Lower leg skin (tissue), 4 donors: ENCODE measurements at regions not wholly inside any gene's neighbourhood (a gene's known extent, or its start where the extent isn't known, plus 50 kb on each side); places are given as distances from the start of the nearest gene placed in this dataset.

Experiments used
- DNase-seq, 2 donors: peaks; one replicate each; pipeline ENCODE4 v3.0.0-alpha.2; 2019; ENCODE audit warnings: low spot score in 2 of 2
- H3K4me3 ChIP-seq: fragments of 200-600 bp; sonication (generic); 2 replicates; pipeline ENCODE4 v1.5.1; 2017; ENCODE audit warnings: mild to moderate bottlenecking, low read depth; ENCODE audit not compliant: poor library complexity, severe bottlenecking
- POLR2A ChIP-seq, 2 donors: fragments of 450-650 bp; IDR thresholded peaks; one replicate each; pipeline ENCODE4 v1.6.1; 2016 to 2017; ENCODE audit warnings: antibody characterized with exemption in 2 of 2, mild to moderate bottlenecking in 1 of 2, moderate library complexity in 1 of 2
- WGBS, 2 donors: methylation state at CpG; one replicate each; pipeline ENCODE4 v1.1.5; 2018; 5-methylcytosine and 5-hydroxymethylcytosine counted together
- intact Hi-C: fragments of 100-400 bp; cut with DNase I; formaldehyde crosslinking; loops from one replicate; pipeline ENCODE4 v1.15.0; 2023; ENCODE audit warnings: low total_unique reads
- TF ChIP-seq, protein P1 (sequence below), 3 donors: fragments of 450-650 bp; IDR thresholded peaks; one replicate each; pipeline ENCODE4 v1.5.1; 2016; ENCODE audit warnings: antibody characterized with exemption in 3 of 3, mild to moderate bottlenecking in 3 of 3, moderate library complexity in 2 of 3

DNA sequence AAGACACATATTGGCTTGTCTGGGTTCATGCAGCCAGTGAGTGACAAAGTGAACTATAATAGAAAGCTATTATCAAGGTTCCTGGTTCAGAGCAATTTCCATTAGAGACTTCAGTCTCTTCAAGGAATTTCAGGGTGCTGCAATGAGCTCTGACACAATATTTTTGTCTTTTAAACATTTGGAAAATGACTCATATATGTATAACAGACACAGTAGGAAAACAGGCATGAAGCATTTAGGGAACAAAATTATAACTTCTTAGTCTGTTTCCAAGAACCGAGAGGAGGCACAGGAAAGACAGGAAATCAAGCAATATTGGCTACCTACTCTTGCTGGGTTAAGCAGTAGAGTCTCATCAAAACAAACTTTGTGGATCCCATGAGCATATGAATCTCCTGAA is 170.4 kb downstream of the PTPRC start:
- WGBS, 2 donors, result 60 to 66% methylated on average over 1 of the region's 1 CpG
- intact Hi-C loops, result no loop called here
- DNase-seq, result no peak
- TF ChIP-seq, protein P1, sequence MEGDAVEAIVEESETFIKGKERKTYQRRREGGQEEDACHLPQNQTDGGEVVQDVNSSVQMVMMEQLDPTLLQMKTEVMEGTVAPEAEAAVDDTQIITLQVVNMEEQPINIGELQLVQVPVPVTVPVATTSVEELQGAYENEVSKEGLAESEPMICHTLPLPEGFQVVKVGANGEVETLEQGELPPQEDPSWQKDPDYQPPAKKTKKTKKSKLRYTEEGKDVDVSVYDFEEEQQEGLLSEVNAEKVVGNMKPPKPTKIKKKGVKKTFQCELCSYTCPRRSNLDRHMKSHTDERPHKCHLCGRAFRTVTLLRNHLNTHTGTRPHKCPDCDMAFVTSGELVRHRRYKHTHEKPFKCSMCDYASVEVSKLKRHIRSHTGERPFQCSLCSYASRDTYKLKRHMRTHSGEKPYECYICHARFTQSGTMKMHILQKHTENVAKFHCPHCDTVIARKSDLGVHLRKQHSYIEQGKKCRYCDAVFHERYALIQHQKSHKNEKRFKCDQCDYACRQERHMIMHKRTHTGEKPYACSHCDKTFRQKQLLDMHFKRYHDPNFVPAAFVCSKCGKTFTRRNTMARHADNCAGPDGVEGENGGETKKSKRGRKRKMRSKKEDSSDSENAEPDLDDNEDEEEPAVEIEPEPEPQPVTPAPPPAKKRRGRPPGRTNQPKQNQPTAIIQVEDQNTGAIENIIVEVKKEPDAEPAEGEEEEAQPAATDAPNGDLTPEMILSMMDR (IDR thresholded peaks at IDR 0.05), result no peak
- TF ChIP-seq POLR2A (IDR thresholded peaks at IDR 0.05), result no peak
- no peak overlapping the region for H3K4me3 ChIP-seq

GRCh38 chr1:198811449-198811848 is 172.6 kb downstream of the PTPRC start:
- DNase-seq, result no peak
- intact Hi-C loops, result no loop called here

GRCh38 chr1:198823626-198824025 is 184.8 kb downstream of the PTPRC start:
- intact Hi-C loops, result no loop called here
- no peak for DNase-seq
- TF ChIP-seq, protein P1 (IDR thresholded peaks at IDR 0.05), result no peak
- TF ChIP-seq POLR2A (IDR thresholded peaks at IDR 0.05), result no peak
- WGBS, 2 donors, result 86% methylated on average over 1 of the region's 1 CpG
- H3K4me3 ChIP-seq, result no peak overlapping the region

More at GRCh38 chr1:198811449-198811848, 172.6 kb downstream of the PTPRC start:
- WGBS, 2 donors, result 63 to 77% methylated on average over 3 of the region's 3 CpGs
- TF ChIP-seq, protein P1 (IDR thresholded peaks at IDR 0.05), result no peak
- TF ChIP-seq POLR2A (IDR thresholded peaks at IDR 0.05), result no peak
- H3K4me3 ChIP-seq, result no peak overlapping the region

DNA sequence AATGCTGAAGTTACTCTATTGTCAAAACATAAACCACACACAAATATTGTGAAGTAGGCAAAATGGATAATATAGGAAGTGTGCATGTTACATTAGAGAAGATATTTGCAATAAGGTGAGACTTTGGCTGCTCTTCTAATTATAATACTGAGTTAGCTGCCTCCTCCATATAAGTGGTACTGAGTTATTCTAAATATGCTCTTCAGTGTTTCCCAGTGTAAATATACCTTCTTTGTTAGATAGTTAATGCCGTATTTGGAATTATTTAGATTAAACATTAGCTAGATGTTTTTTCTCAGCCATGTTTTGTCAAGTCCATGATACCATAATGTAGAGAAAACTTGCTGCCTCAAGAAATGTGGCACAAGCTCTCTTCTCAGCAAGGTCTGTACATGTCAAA is 186.4 kb downstream of the PTPRC start:
- H3K4me3 ChIP-seq, result no peak overlapping the region
- TF ChIP-seq, protein P1 (IDR thresholded peaks at IDR 0.05), result no peak
- no peak for TF ChIP-seq POLR2A (IDR thresholded peaks at IDR 0.05)
- WGBS, 2 donors, result 82 to 86% methylated on average over 1 of the region's 1 CpG
- intact Hi-C loops, result no loop called here
- no peak for DNase-seq

GRCh38 chr1:198829356-198829755 is 190.5 kb downstream of the PTPRC start:
- intact Hi-C loops, result no loop called here
- DNase-seq, result no peak
- WGBS, 2 donors, result 82 to 88% methylated on average over 2 of the region's 2 CpGs
- TF ChIP-seq, protein P1 (IDR thresholded peaks at IDR 0.05), result no peak
- no peak for TF ChIP-seq POLR2A (IDR thresholded peaks at IDR 0.05)
- H3K4me3 ChIP-seq, result no peak overlapping the region

- WGBS, 2 donors, result 50 to 74% methylated on average over 1 of the region's 1 CpG
- no peak overlapping the region for H3K4me3 ChIP-seq
- no peak for DNase-seq
- TF ChIP-seq POLR2A (IDR thresholded peaks at IDR 0.05), result no peak
- TF ChIP-seq, protein P1 (IDR thresholded peaks at IDR 0.05), result no peak
- intact Hi-C loops, result no loop called here
Observed at GRCh38 chr1:198829944-198830343, 191.1 kb downstream of the PTPRC start.
